ENCODE measurements at regions not wholly inside any gene's neighbourhood (a gene's known extent, or its start where the extent isn't known, plus 50 kb on each side); places are given as distances from the start of the nearest gene placed in this dataset.
"Not testable (repeated sequence)": the region's sequence is repeated elsewhere in the genome, so short reads cannot be mapped to it uniquely, and the experiment has no call there.

DNA sequence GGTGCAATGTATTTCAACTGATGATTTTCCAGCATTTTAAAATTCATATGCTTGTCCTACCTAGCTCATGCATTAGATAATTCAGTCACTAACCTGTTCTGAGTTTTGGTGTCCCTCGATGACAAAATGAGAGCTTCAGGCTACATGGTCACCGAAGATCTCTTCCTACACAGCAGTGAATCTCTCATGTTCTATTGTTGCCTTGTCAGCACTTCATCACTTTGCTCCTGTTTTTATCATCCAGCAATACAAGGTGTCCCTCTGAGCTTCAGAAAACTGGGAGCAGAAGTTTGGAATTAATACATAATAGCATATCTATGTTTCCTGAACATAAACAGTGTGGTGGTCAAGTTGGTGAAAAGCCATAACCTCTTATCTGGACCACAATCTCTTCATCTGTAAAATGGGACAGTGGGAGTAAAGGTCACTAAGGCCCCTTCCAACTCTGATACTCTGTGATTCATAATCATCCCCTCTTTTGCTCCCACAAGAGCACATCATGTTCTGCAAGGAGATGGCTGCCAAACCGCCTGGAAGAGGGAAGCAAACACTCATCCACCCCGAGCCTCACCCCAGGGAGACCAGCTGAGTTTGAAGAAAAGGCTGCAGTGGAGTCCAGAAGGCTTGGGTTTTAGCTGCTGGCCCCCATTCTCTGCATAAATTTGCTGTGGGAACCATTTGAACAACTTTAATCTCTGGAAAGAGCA, 137.9 kb upstream of the F3 start:
- intact Hi-C loops (cut with DNase I) = no loop called here
- DNase-seq (ENCODE audit: low spot score) = peak; percentile 94

- intact Hi-C loops (cut with DNase I) = no loop called here
- no peak for DNase-seq (ENCODE audit: low spot score)
Measured at GRCh38 chr1:94678202-94678848, 136.8 kb upstream of the F3 start.

DNA sequence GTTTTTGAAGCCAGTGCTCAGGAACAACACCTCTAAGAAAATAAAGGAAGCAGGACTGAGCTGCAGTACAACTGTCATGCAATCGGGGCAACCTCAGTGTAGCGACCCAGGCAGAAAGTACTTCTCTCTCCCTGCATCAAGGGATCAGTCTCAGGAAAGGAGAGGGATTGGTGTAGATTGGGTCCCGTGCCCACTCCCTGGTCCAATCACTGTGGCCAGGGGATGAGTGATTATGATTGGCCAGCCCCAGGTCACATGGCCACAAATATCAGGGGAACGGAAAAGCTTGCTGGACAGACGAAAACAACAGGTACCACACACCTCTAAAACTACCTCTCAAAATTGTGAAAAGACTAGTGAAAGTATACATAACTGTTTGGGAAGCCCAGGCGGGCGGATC, 136.2 kb upstream of the F3 start:
- intact Hi-C loops (cut with DNase I) = no loop called here

GRCh38 chr1:94677087-94677486, 135.5 kb upstream of the F3 start:
- DNase-seq (ENCODE audit: low spot score) = no peak
- intact Hi-C loops (cut with DNase I) = no loop called here

More for the DNA sequence above, 136.2 kb upstream of the F3 start:
- no peak for DNase-seq (ENCODE audit: low spot score)

DNA sequence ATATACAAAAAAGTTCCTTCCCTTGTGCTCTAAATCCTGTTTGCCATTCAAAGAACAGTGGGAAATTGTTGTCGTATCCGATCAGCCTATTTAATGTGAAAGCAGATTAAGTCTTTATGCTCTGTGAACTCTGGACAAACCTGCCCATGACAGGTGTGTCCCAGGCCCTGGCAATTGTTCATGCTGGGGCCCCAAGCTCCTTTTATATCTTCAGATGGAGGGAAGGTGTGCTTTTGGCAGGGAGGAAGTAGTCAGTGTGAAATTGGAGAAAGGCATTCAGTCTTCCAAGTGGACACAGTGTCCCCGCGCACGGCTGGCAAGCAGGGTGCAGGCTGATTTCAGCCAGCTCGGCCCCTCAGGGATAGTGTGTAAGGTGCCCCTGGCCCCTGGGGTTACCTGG, 135.1 kb upstream of the F3 start:
- intact Hi-C loops (cut with DNase I) = no loop called here

GRCh38 chr1:94675373-94675772, 133.8 kb upstream of the F3 start:
- no peak for DNase-seq (ENCODE audit: low spot score)
- intact Hi-C loops (cut with DNase I) = no loop called here

More for the DNA sequence above, 135.1 kb upstream of the F3 start:
- no peak for DNase-seq (ENCODE audit: low spot score)

GRCh38 chr1:94674876-94675275, 133.3 kb upstream of the F3 start:
- intact Hi-C loops (cut with DNase I) = no loop called here
- no peak for DNase-seq (ENCODE audit: low spot score)

DNA sequence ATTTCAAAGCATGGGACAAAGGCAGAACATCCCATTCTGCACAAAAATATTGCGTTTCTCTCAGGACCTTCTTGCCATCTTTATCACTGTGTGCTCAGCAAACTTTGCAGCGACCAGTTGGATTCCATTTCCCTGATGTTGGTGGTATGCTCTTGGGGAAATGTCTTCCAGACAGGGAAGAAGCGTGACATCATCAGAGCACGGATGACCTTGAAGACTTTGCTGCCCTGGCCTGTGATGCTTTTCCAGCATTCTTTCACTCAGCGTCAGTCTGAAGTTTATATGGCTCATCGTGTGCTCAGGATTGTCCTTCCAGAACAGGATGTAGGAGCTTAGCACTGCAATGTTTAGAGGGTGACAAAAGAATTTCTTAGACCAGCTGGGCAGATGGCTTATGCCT, 131.4 kb upstream of the F3 start:
- intact Hi-C loops (cut with DNase I) = no loop called here
- no peak for DNase-seq (ENCODE audit: low spot score)

DNA sequence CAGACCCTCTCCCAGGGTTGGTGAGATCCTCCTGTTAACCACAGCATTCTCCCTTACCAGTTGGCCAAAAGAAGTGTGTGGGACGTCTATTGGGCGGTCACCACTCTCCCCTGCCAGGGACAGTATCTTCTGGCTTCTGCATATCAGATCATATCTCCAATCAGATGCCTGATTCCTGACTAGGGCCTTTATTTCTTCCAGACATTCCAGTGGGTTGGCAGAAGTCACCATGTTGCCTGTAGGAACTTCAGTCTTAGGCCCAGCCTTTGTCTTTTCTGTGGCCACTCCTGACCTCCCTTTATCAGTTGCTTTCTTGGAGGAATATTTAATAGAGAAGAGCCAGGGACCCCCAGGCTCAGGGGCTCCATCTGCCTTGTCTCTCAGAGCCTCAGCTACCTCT, 130.4 kb upstream of the F3 start:
- DNase-seq (ENCODE audit: low spot score) = no peak
- intact Hi-C loops (cut with DNase I) = no loop called here

DNA sequence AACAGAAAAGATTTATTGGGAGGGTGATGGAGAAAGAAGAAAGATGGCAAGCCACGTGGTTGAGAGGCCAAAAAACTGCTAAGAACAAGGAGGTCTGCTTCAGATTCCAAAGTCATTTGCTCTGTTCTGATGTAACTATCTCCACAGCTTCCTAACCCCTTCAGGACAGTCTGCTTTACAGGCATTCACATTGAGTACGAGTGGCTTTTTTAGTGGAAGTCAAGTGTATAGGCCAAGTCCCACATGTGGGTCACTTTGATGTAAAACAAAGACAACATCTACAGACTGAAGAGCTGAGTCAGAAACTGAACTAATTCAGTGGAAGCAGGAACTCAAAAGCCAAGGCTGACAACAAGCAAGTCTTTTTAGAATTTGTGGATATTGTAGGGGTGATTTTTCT, 128.7 kb upstream of the F3 start:
- DNase-seq (ENCODE audit: low spot score) = no peak
- intact Hi-C loops (cut with DNase I) = no loop called here

DNA sequence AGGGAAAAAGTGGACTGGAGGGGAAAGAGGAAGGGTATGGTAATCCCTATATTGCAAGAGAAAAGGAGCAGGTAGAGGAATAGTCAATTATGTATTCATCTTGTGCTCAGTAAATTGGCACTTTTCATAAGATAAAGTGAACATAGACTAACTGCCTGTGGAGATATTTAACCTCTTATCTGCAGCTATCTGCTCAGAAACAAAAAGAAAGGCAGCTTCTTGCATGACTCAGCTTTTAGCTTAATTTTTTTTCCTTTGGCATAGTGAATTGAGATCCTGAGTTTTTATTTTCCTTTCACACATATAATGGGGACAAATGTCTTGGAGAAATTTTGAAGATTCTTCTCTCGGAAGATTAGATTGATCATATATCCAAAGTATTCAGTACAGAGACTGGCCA, 127.6 kb upstream of the F3 start:
- DNase-seq (ENCODE audit: low spot score) = no peak
- intact Hi-C loops (cut with DNase I) = no loop called here

DNA sequence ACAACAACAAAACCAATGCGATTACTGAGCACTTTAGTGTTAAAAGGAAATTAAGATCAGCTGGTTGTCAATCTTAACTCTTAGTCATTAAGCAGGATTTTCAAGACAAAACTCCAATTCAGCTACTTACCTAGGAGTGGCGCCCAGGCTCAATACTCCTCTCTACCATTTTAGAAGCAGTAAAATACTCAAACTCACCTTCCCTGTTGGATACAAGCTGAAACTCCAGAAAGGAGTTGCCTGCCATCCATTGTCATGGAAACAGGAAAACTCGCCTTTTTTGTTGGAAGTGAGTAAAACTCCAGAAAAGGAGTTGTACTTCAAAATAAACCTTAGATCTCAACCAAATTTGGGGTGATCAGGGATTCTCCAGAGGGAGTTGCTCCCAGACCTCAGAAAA, 127.0 kb upstream of the F3 start:
- no peak for DNase-seq (ENCODE audit: low spot score)
- intact Hi-C loops (cut with DNase I) = no loop called here

DNA sequence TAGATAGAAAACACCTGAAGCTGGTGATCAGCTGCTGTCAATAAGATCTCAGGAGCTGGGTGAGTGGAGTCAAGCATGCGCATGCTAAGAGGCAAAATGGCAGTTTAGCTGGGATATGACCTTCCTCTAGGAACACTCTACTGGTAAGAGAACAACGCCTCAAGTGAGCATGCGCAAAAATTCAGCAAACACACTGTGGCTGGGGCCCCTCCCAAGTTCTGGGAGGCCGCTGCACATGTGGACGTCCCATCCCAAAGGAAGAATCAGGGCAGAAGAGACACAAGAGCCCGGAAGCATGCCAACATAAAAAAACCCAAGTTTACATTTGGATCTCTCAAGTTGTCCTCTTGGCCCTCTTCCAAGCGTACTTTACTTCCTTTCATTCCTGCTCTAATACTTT, 126.3 kb upstream of the F3 start:
- intact Hi-C loops (cut with DNase I) = no loop called here
- no peak for DNase-seq (ENCODE audit: low spot score)

DNA sequence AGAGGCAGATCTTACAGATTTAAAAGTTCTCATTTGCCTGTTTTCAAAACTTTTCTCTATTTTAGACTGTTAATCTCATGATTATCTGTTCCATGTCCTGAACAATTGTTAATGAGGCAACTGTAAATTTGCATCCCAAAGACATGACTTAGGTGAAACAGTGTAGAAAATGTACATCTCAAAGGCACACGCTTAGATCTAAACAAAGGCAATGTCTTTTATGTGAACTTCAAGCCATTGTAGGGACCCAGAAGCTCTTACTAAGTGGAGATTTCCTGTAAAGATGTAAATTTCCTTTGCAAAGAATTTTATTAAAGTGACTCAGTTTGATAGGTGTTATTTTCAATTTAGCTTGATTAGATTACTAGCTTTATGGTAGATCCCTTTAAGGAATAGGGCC, 125.2 kb upstream of the F3 start:
- intact Hi-C loops (cut with DNase I) = no loop called here
- DNase-seq (ENCODE audit: low spot score) = no peak

DNA sequence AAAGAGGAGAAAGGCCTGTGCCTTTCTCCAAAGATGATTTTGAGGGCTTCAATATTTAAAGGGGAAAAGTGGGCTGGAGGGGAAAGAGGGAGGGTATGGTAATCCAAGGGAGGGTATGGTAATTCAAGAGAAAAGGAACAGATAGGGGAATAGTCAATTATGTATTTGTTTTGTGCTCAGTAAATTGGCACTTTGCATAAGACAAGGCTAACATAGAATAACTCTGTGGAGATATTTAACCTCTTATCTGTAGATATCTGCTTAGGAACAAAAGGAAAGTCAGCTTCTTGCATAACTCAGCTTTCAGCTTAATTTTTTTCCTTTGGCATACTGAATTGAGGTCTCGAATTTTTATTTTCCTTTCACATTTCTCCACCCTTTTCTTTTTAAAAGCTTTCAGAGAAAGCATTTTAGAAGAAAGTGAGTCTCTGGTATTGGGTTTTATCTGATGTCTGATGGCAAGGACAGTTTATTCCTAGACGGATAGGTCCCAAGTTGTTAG, 119.9 kb upstream of the F3 start:
- intact Hi-C loops (cut with DNase I) = no loop called here
- DNase-seq (ENCODE audit: low spot score) = no peak

DNA sequence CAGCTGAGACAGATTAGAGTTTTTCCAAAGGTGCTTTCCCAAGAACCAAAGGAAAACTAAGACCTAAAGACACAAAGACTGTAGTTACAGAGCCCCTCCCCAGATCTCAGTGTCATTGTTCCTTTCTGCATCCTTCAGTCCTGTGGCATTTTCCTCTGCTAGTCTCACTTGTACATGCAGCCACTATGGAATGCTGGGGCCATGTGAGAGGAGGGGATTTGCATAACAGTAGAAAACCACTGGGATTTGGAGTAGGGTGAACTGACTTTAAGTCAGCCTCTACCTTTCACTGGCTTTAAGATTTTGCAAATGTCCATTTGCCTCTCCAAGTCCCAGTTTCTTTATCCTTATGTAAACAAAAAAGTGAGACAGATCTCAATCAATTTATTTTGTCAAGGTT, 119.4 kb upstream of the F3 start:
- no peak for DNase-seq (ENCODE audit: low spot score)
- intact Hi-C loops (cut with DNase I) = no loop called here

- intact Hi-C loops (cut with DNase I) = no loop called here
- no peak for DNase-seq (ENCODE audit: low spot score)
Measured at GRCh38 chr1:94660258-94660657, 118.7 kb upstream of the F3 start.

DNA sequence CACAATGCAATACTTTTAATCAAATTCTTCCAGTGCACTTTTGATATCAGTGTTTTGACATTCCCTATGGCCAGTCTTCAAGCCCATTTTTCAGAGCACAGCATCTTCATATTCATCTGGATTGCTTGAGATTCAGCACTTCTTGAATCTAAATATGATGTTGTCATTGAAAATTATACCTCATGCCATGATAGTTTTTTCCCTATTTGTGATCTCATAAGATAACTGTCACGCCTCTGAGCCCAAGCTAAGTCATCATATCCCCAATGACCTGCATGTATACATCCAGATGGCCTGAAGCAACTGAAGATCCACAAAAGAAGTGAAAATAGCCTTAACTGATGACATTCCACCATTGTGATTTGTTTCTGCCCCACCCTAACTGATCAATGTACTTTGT, 117.6 kb upstream of the F3 start:
- DNase-seq (ENCODE audit: low spot score); intact Hi-C loops (cut with DNase I): not testable (repeated sequence)

GRCh38 chr1:94658221-94658620, 116.7 kb upstream of the F3 start:
- intact Hi-C loops (cut with DNase I) = no loop called here
- no peak for DNase-seq (ENCODE audit: low spot score)

- DNase-seq (ENCODE audit: low spot score); intact Hi-C loops (cut with DNase I): not testable (repeated sequence)
Measured at GRCh38 chr1:94657776-94658175, 116.2 kb upstream of the F3 start.

DNA sequence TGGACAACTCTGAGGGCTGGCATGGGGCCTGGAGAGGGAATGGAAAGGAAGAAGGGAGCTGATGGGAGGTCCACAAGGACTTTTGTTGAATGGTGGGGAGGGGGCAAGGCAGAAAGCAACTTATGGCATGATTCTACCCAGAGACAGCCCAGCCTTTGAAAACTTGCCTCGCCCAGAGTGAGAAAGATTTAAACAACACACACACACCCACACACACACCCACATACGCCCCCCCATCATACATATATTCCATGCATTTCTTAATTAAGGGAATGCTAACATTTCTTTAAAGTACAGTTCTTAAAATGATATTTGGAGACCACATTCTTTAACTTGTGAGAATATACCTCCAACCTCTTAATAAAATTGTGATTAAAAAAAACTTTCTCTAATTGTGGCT, 115.4 kb upstream of the F3 start:
- intact Hi-C loops (cut with DNase I) = no loop called here
- no peak for DNase-seq (ENCODE audit: low spot score)

All from posterior vena cava (tissue), 2 donors.